A673 (cell line): ENCODE measurements at regions not wholly inside any gene's neighbourhood (a gene's known extent, or its start where the extent isn't known, plus 50 kb on each side); places are given as distances from the start of the nearest gene placed in this dataset.

Experiments
- CTCF ChIP-seq: fragments of 300-800, 200-600 bp; sonication (generic); conservative IDR thresholded peaks from 2 replicates; pipeline ENCODE4 v1.5.1; 2017; ENCODE audit warnings: low read depth, mild to moderate bottlenecking, antibody characterized with exemption, low read length, moderate library complexity, mixed read lengths
- EZH2 ChIP-seq: fragments of 200-600 bp; sonication (generic); IDR thresholded peaks from 2 replicates; pipeline ENCODE4 v1.6.1; 2017; ENCODE audit warnings: borderline replicate concordance, low read depth, mild to moderate bottlenecking, mixed read lengths, antibody characterized with exemption, low read length; ENCODE audit not compliant: poor library complexity, severe bottlenecking

DNA sequence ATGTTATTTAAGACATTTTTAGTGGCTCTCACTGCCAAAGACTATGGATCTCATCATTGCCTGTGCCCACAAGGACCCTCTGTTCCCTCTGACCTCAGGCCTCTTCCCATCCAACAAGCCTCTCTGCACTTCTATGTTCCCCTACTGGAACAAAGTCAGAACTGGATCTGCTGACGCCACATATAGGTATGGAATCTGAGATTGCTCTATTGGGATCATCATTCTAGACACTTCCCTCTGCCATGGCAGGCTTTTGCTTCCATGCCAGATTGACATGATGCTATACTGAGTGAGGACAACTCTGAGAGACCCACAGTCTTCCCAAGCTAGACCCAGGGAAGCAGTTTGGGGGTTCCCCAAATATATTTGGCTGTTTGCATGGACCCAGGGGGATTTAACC, 76.0 kb upstream of the ZNF648 start:
- TF ChIP-seq CTCF: no peak
- TF ChIP-seq EZH2: no peak
